ENCODE measurements at regions not wholly inside any gene's neighbourhood (a gene's known extent, or its start where the extent isn't known, plus 50 kb on each side); places are given as distances from the start of the nearest gene placed in this dataset.

GRCh38 chr3:157956850-157957249 lies 149.4 kb downstream of the SHOX2 start:
- TF ChIP-seq CTCF (IDR thresholded peaks at IDR 0.05) (no peak), POLR2A (IDR thresholded peaks at IDR 0.05) (no peak)
